NCI-H128 (cell line): ENCODE measurements at regions not wholly inside any gene's neighbourhood (a gene's known extent, or its start where the extent isn't known, plus 50 kb on each side); places are given as distances from the start of the nearest gene placed in this dataset.
"Not testable (repeated sequence)": the region's sequence is repeated elsewhere in the genome, so short reads cannot be mapped to it uniquely, and the experiment has no call there.

Experiments used
- DNase-seq: peaks from one replicate; lab custom pipeline; 2025; ENCODE audit not compliant: unreplicated experiment; lab: John Stamatoyannopoulos, UW

- no peak for DNase-seq
Observed at GRCh38 chr2:215556979-215557378, 121.1 kb upstream of the FN1 start.

DNA sequence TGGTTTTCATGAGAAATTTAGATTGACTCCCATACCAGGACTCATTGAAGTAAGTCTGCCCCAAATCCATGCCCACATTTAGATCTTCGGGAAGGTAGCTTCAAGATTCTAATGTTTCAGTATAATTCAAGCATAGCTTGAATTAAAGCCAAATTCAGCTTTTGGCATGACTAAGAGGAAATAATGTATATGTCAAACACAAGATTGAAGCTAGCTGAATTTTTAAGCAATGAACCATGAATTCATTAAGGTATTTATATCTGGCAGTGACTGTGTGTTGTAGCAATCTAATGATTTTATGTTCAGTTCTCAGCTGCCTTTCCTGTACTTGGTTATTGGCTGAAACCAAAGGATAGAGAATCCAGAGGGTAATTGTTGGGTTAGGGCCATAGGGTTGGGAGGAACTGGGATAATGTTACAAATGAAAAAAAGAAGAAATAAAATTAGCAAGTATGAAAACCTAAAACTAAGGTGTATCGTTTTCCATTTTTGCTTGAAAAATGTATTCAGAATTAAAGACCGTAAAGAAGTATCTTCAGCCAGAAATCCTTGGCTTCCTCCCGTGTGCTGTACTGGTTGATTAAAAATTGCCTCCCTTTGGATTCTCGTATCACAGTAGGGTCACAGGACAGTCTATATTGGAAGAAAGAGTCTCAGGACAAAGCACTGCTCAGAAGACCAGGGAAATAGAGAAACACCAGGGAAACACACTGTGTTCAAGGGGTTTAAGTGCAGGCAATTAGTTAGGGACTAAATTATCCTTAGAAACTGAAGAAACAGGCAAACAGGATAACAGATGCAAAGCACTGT, 119.0 kb upstream of the FN1 start:
- DNase-seq: no peak

DNA sequence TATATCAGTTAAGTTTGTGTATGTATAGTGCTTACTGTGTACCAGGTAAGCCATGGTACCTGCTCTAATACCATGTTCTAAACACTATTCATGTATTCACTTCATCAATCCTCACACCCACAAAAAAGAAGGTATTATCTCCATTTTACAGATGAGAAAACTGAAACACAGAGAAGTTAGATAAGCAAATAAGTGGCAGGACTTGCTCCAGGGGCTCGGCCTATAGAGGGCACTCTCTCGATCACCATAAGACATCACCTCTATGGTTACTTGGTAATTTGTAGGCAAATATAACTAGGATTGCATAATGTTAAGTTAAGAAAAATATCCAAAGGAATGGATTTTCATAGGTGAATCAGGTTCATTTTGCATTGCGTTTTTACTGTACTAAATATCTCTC, 118.1 kb upstream of the FN1 start:
- no peak for DNase-seq

GRCh38 chr2:215552144-215552580, 116.3 kb upstream of the FN1 start:
- no peak for DNase-seq

DNA sequence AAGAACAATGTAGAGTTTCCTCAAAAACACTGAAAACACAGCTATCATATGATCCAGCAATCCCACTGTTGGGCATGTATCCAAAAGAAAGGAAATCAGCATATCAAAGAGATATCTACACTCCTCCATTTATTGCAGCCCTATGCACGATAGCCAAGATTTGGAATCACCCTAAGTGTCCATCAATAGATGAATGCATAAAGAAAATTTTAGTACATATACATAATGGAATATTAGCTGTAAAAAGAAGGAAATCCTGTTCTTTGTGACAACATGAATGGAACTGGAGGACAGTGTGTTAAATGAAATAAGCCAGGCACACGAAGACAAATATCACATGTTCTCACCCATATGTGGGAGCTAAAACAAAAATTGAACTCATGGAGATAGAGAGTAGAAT, 114.5 kb upstream of the FN1 start:
- no peak for DNase-seq

- no peak for DNase-seq
Observed at GRCh38 chr2:215548714-215549113, 112.8 kb upstream of the FN1 start.

DNA sequence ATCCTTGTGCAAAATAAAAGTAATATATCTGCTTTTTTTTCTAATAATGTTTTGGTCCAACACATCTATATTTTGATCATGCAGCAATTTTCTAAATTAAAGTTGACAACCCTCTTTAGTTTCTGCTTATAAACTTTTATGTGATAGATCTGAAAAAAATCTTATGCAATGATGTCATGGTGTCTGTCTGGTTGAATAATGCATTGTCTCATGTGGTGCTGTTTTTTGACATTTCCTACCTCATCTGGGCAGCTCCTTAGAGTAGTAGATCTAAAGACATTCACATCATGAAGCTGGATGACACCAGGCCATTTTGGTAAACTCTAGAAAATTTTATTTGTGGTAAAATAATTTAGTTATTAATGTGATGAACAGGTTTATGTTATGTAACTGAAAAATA, 106.8 kb upstream of the FN1 start:
- no peak for DNase-seq

- DNase-seq: no peak
Observed at GRCh38 chr2:215540658-215541057, 104.8 kb upstream of the FN1 start.

DNA sequence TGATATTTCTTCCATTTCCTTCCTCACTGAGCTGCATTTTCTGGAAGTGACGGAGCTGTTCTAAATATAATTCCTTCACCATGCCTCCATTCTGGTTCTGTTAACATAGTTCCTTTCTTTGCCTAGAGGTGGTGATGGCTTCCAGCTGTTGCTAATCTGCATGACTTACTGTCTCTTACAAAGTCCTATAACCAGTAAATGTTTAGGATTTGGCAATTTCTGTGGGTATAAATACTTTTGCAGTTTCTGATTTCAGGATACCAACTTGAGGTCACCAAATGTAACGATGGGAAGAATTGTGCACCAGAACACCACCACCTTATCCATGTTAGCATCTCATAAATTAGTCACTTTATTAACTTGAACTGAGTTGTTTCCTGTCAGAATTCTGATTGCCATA, 101.7 kb upstream of the FN1 start:
- no peak for DNase-seq

DNA sequence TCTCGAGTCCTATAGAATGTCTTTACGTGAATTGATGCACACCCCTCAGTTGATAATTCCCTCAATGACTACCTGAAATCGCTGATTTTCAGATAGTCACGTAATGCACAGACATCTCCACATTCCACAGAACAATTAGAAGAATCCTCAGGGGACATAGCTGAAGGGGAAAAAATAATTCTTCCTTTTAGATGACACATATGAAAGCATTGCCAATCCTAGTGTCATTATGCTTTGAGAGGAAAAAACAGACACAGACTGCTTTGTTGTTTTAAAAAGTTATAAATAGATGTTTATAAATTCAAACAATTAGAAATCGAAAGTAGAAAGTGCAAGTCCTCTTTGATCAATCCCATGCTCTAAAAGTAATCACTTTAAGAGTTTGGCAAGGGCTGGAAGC, 100.6 kb upstream of the FN1 start:
- DNase-seq: no peak

DNA sequence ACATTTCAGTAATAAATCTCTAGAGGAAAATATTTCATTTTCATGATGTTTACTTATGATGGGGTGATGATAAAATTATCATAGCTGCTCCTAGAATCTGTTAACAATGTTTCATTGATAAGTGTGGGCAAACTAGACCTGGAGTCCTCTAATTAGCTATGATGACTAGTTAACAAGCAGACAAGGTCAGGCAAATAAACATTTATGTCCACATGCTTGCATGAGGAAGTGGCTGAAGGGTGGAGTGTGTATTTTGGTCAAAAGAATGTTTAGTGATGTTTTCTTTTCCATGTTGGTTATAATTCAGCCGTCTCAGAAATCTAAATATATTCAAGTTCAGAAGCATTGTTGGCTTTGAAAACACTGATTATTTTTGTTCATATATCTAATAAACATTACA, 99.9 kb upstream of the FN1 start:
- DNase-seq: no peak

DNA sequence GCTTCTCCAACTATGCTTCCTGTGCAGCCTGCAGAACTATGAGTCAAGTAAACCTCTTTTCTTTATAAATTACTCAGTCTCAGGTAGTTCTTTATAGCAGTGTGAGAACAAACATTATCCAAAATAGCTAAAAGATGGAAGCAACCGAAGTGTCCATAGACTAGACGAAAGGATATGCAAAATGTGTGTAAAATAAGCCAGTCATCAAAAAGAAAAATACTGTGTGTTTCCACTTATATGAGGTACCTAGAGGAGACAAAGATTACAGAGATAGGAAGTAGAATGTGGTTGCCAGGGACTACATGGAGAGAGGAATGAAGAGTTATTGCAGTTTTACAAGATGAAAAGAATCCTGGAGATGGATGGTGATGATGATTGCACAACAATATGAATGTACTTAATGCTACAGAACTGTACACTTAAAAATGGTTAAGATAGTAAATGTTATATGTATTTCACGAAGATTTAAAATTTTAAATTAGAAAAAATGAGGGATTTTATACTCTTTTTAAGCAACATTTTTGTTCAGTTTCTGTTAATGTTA, 99.3 kb upstream of the FN1 start:
- no peak for DNase-seq

DNA sequence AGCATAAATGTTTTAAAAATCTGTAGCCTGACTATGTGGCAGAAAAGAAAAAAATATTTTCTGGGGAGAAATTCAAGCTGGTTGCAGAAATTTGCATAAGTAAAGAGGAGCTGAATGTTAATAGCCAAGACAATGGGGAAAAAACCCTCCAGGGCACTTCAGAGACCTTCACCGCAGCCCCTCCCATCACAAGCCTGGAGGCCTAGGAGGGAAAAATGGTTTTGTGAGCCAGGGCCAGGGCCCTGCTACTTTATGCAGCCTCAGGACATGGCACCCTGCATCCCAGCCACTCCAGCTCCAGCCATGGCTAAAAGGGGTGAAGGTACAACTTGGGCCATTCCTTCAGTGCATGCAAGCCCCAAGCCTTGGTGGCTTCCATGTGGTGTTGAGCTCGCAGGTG, 97.8 kb upstream of the FN1 start:
- DNase-seq: not testable (repeated sequence)

GRCh38 chr2:215532844-215533243, 97.0 kb upstream of the FN1 start:
- DNase-seq: no peak

- DNase-seq: no peak
Observed at GRCh38 chr2:215531284-215531683, 95.4 kb upstream of the FN1 start.

GRCh38 chr2:215530191-215530968, 94.5 kb upstream of the FN1 start:
- DNase-seq: no peak

DNA sequence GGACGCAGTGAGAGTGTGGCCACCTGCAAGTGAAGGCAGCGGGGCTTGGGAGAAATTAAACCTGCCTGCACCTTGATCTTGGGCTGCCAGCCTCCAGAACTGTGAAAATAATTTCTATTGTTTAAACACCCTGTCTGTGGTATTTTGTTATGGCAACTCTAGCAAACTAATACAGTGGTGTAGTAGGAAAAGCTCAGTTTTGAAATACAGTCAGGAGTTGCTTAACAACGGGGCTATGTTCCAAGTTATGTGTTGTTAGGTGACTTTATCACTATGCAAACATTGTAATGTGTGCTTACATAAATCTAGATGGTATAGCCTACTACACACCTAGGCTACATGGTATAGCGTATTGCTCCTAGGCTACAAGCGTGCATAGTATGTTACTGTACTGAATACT, 93.4 kb upstream of the FN1 start:
- DNase-seq: no peak

GRCh38 chr2:215528555-215528954, 92.7 kb upstream of the FN1 start:
- no peak for DNase-seq

DNA sequence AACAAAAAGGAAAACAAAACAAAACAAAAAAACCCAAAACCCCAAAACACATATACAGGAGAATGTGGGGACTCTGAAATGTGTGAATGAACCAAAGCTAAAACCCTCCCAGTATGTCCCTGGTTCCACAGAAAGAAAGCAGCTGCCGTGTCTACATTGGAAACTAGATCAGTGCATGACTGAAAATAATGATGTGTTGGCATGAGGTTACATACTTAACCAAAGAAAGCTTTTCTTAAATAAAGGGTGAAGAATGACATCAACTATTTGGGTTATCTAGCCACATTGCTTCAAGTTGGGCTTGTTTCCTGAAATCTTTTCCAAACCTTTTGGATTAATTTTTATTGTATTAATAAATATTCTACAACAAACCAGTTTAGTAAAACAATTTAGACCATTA, 91.9 kb upstream of the FN1 start:
- DNase-seq: no peak

DNA sequence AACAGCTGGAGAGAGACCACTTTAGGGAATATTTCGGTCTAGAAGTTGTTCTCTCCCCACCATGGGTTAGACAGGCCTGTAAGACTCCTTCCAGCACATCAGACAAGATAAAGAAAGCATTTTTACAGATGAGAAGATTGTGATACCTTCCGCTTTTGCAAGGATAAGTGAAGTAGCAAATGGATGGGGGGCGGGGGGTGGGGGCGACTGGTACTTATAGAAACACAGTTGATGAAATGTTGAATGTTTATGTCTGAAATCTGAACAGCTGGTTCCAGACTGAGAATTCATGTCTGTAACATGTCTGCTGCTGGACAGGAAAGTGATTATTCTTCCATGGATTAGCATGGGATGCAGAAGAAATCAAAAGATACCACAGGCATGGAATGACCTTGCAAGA, 90.5 kb upstream of the FN1 start:
- no peak for DNase-seq

- DNase-seq: no peak
Observed at GRCh38 chr2:215522237-215522636, 86.4 kb upstream of the FN1 start.

- no peak for DNase-seq
Observed at GRCh38 chr2:215521031-215521430, 85.2 kb upstream of the FN1 start.
